K562 (cell line): ENCODE measurements at regions not wholly inside any gene's neighbourhood (a gene's known extent, or its start where the extent isn't known, plus 50 kb on each side); places are given as distances from the start of the nearest gene placed in this dataset.

Source experiments
- ATAC-seq: fragments of 200-7000 bp; cut with Tn5 transposase; 3 replicates; pipeline ENCODE4 v1.9.1; 2020; ENCODE audit warnings: moderate library complexity
- BruUV-seq: library from RNA; stranded (reverse); fragments of 400-500 nt; replicated peaks from 2 replicates; lab custom pipeline; 2021; lab: Mats Ljungman, UMichigan
- CTCF ChIA-PET: fragments of 300-600 bp; formaldehyde crosslinking; extraction: SDS; loops from one replicate; lab custom pipeline; 2021; ENCODE audit warnings: low intra/inter-chr PET ratio; lab: Yijun Ruan, JAX
- POLR2A ChIA-PET: fragments of 300-600, 350-650 bp; sonication (Branson Sonifier 250); formaldehyde crosslinking; extraction: SDS; loops from one replicate; lab custom pipeline; 2021; ENCODE audit warnings: antibody characterized with exemption, inconsistent platforms; lab: Yijun Ruan, JAX
- DNase-seq, 4 experiments: peaks; one replicate each; pipeline versions ENCODE4 v3.0.0 to v3.0.0-alpha.2; 2011 to 2018; ENCODE audit warnings: low spot score in 3 of 4, mixed read lengths in 3 of 4; ENCODE audit errors: extremely low read depth in 1 of 4
- FAIRE-seq: peaks from 2 replicates; lab custom pipeline; 2011; peaks lifted over from hg19 to GRCh38; lab: Jason Lieb, UNC
- H2AFZ ChIP-seq: 2 replicates; pipeline ENCODE4 v1.6.0; 2011; ENCODE audit warnings: low read depth, low read length, control low read depth, inconsistent platforms
- H3K27ac ChIP-seq: fragments of 200-600 bp; 3 replicates; pipeline ENCODE4 v1.8.0; 2011; ENCODE audit warnings: low read depth, mild to moderate bottlenecking, control low read depth, inconsistent platforms, low read length, moderate library complexity, mixed read lengths; ENCODE audit errors: extremely low read depth
- H3K27me3 ChIP-seq, 2 experiments: fragments of 300-600 bp in 1 of 2; 2 replicates in 1 of 2; 3 replicates in 1 of 2; pipeline versions ENCODE4 v1.6.0 to v1.8.0; 2011; ENCODE audit warnings: inconsistent platforms in 2 of 2, low read length in 2 of 2, mild to moderate bottlenecking in 1 of 2, mixed read lengths in 1 of 2, moderate library complexity in 1 of 2; ENCODE audit not compliant: control insufficient read depth in 2 of 2, insufficient read depth in 2 of 2
- H3K36me3 ChIP-seq: fragments of 300-600 bp; 3 replicates; pipeline ENCODE4 v1.8.0; 2011; ENCODE audit warnings: mild to moderate bottlenecking, low read length, inconsistent platforms; ENCODE audit not compliant: control insufficient read depth, insufficient read depth
- H3K4me1 ChIP-seq, 2 experiments: fragments of 200-600 bp in 1 of 2; replicated peaks in 1 of 2; 2 replicates in 1 of 2; 3 replicates in 1 of 2; pipeline versions ENCODE4 v1.5.1 to v1.8.0; 2011; ENCODE audit warnings: inconsistent platforms in 2 of 2, low read length in 2 of 2, mild to moderate bottlenecking in 1 of 2, mixed read lengths in 1 of 2, moderate library complexity in 1 of 2; ENCODE audit not compliant: control insufficient read depth in 2 of 2, insufficient read depth in 2 of 2
- H3K4me2 ChIP-seq: 2 replicates; pipeline ENCODE4 v1.6.1; 2011; ENCODE audit warnings: low read length, control low read depth, inconsistent platforms, mixed read lengths; ENCODE audit not compliant: insufficient read depth
- H3K4me3 ChIP-seq: fragments of 200-600 bp; sonication (generic), shearing (Covaris generic); 2 replicates; pipeline ENCODE4 v1.5.1; 2016; ENCODE audit warnings: control low read depth, inconsistent platforms
- H3K79me2 ChIP-seq: fragments of 200-600 bp; 3 replicates; pipeline ENCODE4 v1.8.0; 2011; ENCODE audit warnings: low read length, inconsistent platforms; ENCODE audit not compliant: control insufficient read depth, insufficient read depth
- H3K9ac ChIP-seq, 2 experiments: 2 replicates each; pipeline versions ENCODE4 v1.6.0 to v1.6.1; 2011; ENCODE audit warnings: low read depth in 2 of 2, low read length in 2 of 2, control low read depth in 1 of 2, inconsistent platforms in 1 of 2, mild to moderate bottlenecking in 1 of 2, mixed read lengths in 1 of 2; ENCODE audit not compliant: insufficient read depth in 1 of 2
- H3K9me1 ChIP-seq: one replicate; pipeline ENCODE4 v1.6.0; 2011; ENCODE audit warnings: inconsistent platforms, mild to moderate bottlenecking, low read length, moderate library complexity; ENCODE audit not compliant: control insufficient read depth, insufficient read depth
- H3K9me3 ChIP-seq: replicated peaks from 2 replicates; pipeline ENCODE4 v1.5.1; 2011; ENCODE audit warnings: low read depth, low read length, inconsistent platforms; ENCODE audit not compliant: control insufficient read depth, insufficient read depth
- H4K20me1 ChIP-seq: replicated peaks from 2 replicates; pipeline ENCODE4 v1.6.1; 2011; ENCODE audit warnings: low read length, inconsistent platforms, mixed read lengths; ENCODE audit not compliant: control insufficient read depth, insufficient read depth
- ATF7 ChIP-seq: fragments of 450-650 bp; IDR thresholded peaks from 2 replicates; pipeline ENCODE4 v1.7.1; 2014; ENCODE audit warnings: mild to moderate bottlenecking, moderate library complexity
- E2F3 ChIP-seq: fragments of 250-450 bp; sonication (Bioruptor Pico); IDR thresholded peaks from 2 replicates; pipeline ENCODE4 v1.4.0; 2020; ENCODE audit warnings: mild to moderate bottlenecking
- HDAC1 ChIP-seq, 2 experiments: fragments of 450-650 bp; IDR thresholded peaks; 2 replicates each; pipeline ENCODE4 v1.6.1; 2016 to 2017; ENCODE audit warnings: inconsistent platforms in 1 of 2, mild to moderate bottlenecking in 1 of 2, moderate library complexity in 1 of 2
- HSF4 ChIP-seq: fragments of 250-450 bp; sonication (Bioruptor Pico); IDR thresholded peaks from 2 replicates; pipeline ENCODE4 v2.1.2; 2022; ENCODE audit warnings: mild to moderate bottlenecking, moderate library complexity, borderline replicate concordance
- LCOR ChIP-seq: sonication (generic); formaldehyde crosslinking; IDR thresholded peaks from 2 replicates; pipeline ENCODE4 v1.8.0; 2022; ENCODE audit warnings: mild to moderate bottlenecking, missing genetic modification reagents
- RREB1 ChIP-seq: fragments of 250-450 bp; sonication (Bioruptor Pico); IDR thresholded peaks from 2 replicates; pipeline ENCODE4 v1.4.0; 2020
- SLC30A9 ChIP-seq: fragments of 250-450 bp; sonication (Bioruptor Pico); IDR thresholded peaks from 2 replicates; pipeline ENCODE4 v1.8.0; 2022; ENCODE audit warnings: mild to moderate bottlenecking, moderate library complexity
- TAF15 ChIP-seq: fragments of 200-400 bp; formaldehyde crosslinking; IDR thresholded peaks from 2 replicates; pipeline ENCODE4 v1.6.1; 2017; ENCODE audit warnings: mild to moderate bottlenecking, low read depth, low read length, moderate library complexity
- TCF7 ChIP-seq: sonication (generic); IDR thresholded peaks from 2 replicates; pipeline ENCODE4 v1.6.1; 2016; ENCODE audit warnings: antibody characterized with exemption, borderline replicate concordance
- ZBTB1 ChIP-seq: sonication (generic); formaldehyde crosslinking; IDR thresholded peaks from 2 replicates; pipeline ENCODE4 v1.8.1; 2023; ENCODE audit warnings: missing genetic modification reagents, low read depth, mild to moderate bottlenecking, borderline replicate concordance
- WGBS: fragments of 100-300 bp; shearing (Covaris generic); methylation state at CpG from one replicate; pipeline ENCODE4 v1.1.6; 2016; ENCODE audit warnings: low coverage, mixed read lengths; ENCODE audit not compliant: insufficient coverage; ENCODE audit errors: missing lambda C conversion rate; 5-methylcytosine and 5-hydroxymethylcytosine counted together
- in situ Hi-C: fragments of 300-500 bp; cut with MboI; formaldehyde crosslinking; loops from 4 replicates; pipeline ENCODE4 v1.15.0; 2018; ENCODE audit warnings: inconsistent platforms, mixed read lengths
- intact Hi-C: fragments of 100-400 bp; cut with micrococcal nuclease; formaldehyde crosslinking; loops from 2 replicates; pipeline ENCODE4 v1.14.2; 2022
- TF ChIP-seq, protein P1 (sequence below): fragments of 250-450 bp; sonication (Bioruptor Pico); IDR thresholded peaks from 2 replicates; pipeline ENCODE4 v1.8.0; 2022; ENCODE audit warnings: inconsistent platforms
- TF ChIP-seq, protein P2 (sequence below): sonication (generic); formaldehyde crosslinking; IDR thresholded peaks from 2 replicates; pipeline ENCODE4 v1.8.0; 2023; ENCODE audit warnings: mild to moderate bottlenecking, missing genetic modification reagents

DNA sequence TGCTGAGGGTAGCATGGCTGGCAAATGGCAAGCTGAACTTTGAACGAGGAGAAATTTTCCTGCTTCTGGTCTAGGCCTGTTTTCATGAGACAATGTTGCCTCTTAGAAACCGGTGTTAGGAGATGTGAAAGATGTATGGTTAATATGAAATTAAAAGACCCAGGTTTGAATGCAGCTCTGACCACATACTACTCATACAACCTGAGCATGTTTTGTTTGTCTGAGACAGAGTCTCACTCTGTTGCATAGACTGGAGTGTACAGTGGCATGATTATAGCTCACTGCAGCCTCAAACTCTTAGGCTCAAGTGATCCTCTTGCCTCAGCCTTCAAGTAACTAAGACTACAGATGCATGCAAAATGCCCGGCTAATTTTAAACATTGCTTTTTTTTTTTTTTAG, 193.4 kb upstream of the FZD8 start:
- H2AFZ ChIP-seq = no peak overlapping the region
- H3K4me2 ChIP-seq = no peak overlapping the region
- no peak for FAIRE-seq
- intact Hi-C loops (no loop called here), in situ Hi-C loops (no loop called here)
- no peaks in the 10 kb centered on the region for H3K79me2 ChIP-seq
- no peak for ATAC-seq
- H3K9me3 ChIP-seq = no peaks in the 10 kb centered on the region
- no peaks in the 10 kb centered on the region for H3K9me1 ChIP-seq
- ChIA-PET POLR2A (interaction anchor here (0.6 kb wide), 1 partner anchor 644 kb away, joined by 4 read pairs; no protein-coding TSS in a partner anchor), CTCF (no interaction called here)
- no peaks in the 10 kb centered on the region for H3K4me1 ChIP-seq
- no peak overlapping the region for H3K4me3 ChIP-seq
- no peak overlapping the region for H3K27ac ChIP-seq
- H3K9ac ChIP-seq = no peak overlapping the region
- 0% methylated on average over 3 of the region's 3 CpGs for WGBS
- DNase-seq = no peak
- H3K36me3 ChIP-seq = no peaks in the 10 kb centered on the region
- no TSS peak for BruUV-seq
- no peaks in the 10 kb centered on the region for H4K20me1 ChIP-seq
- no peaks in the 10 kb centered on the region for H3K27me3 ChIP-seq
- TF ChIP-seq ATF7 (no peak), TAF15 (no peak), ZBTB1 (CRISPR knock-in tag) (no peak), HSF4 (CRISPR knock-in tag) (no peak), SLC30A9 (CRISPR knock-in tag) (no peak), TCF7 (no peak), RREB1 (no peak), E2F3 (no peak), LCOR (CRISPR knock-in tag) (no peak), HDAC1 (IDR thresholded peaks at IDR 0.05) (no peak)
- TF ChIP-seq, protein P1, sequence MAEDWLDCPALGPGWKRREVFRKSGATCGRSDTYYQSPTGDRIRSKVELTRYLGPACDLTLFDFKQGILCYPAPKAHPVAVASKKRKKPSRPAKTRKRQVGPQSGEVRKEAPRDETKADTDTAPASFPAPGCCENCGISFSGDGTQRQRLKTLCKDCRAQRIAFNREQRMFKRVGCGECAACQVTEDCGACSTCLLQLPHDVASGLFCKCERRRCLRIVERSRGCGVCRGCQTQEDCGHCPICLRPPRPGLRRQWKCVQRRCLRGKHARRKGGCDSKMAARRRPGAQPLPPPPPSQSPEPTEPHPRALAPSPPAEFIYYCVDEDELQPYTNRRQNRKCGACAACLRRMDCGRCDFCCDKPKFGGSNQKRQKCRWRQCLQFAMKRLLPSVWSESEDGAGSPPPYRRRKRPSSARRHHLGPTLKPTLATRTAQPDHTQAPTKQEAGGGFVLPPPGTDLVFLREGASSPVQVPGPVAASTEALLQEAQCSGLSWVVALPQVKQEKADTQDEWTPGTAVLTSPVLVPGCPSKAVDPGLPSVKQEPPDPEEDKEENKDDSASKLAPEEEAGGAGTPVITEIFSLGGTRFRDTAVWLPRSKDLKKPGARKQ (CRISPR knock-in tag) = no peak
- TF ChIP-seq, protein P2, sequence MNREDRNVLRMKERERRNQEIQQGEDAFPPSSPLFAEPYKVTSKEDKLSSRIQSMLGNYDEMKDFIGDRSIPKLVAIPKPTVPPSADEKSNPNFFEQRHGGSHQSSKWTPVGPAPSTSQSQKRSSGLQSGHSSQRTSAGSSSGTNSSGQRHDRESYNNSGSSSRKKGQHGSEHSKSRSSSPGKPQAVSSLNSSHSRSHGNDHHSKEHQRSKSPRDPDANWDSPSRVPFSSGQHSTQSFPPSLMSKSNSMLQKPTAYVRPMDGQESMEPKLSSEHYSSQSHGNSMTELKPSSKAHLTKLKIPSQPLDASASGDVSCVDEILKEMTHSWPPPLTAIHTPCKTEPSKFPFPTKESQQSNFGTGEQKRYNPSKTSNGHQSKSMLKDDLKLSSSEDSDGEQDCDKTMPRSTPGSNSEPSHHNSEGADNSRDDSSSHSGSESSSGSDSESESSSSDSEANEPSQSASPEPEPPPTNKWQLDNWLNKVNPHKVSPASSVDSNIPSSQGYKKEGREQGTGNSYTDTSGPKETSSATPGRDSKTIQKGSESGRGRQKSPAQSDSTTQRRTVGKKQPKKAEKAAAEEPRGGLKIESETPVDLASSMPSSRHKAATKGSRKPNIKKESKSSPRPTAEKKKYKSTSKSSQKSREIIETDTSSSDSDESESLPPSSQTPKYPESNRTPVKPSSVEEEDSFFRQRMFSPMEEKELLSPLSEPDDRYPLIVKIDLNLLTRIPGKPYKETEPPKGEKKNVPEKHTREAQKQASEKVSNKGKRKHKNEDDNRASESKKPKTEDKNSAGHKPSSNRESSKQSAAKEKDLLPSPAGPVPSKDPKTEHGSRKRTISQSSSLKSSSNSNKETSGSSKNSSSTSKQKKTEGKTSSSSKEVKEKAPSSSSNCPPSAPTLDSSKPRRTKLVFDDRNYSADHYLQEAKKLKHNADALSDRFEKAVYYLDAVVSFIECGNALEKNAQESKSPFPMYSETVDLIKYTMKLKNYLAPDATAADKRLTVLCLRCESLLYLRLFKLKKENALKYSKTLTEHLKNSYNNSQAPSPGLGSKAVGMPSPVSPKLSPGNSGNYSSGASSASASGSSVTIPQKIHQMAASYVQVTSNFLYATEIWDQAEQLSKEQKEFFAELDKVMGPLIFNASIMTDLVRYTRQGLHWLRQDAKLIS (CRISPR knock-in tag) = no peak
